ENCODE measurements at regions not wholly inside any gene's neighbourhood (a gene's known extent, or its start where the extent isn't known, plus 50 kb on each side); places are given as distances from the start of the nearest gene placed in this dataset.

GRCh38 chr4:14592950-14593349 is 409.3 kb upstream of the CPEB2 start:
- no peak for TF ChIP-seq POLR2A (IDR thresholded peaks at IDR 0.05)
- TF ChIP-seq, protein P1, sequence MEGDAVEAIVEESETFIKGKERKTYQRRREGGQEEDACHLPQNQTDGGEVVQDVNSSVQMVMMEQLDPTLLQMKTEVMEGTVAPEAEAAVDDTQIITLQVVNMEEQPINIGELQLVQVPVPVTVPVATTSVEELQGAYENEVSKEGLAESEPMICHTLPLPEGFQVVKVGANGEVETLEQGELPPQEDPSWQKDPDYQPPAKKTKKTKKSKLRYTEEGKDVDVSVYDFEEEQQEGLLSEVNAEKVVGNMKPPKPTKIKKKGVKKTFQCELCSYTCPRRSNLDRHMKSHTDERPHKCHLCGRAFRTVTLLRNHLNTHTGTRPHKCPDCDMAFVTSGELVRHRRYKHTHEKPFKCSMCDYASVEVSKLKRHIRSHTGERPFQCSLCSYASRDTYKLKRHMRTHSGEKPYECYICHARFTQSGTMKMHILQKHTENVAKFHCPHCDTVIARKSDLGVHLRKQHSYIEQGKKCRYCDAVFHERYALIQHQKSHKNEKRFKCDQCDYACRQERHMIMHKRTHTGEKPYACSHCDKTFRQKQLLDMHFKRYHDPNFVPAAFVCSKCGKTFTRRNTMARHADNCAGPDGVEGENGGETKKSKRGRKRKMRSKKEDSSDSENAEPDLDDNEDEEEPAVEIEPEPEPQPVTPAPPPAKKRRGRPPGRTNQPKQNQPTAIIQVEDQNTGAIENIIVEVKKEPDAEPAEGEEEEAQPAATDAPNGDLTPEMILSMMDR (IDR thresholded peaks at IDR 0.05), result no peak

All from vagina (tissue), 2 donors.